Suprapubic skin (tissue), 3 donors: ENCODE measurements at regions not wholly inside any gene's neighbourhood (a gene's known extent, or its start where the extent isn't known, plus 50 kb on each side); places are given as distances from the start of the nearest gene placed in this dataset.
"Not testable (repeated sequence)": the region's sequence is repeated elsewhere in the genome, so short reads cannot be mapped to it uniquely, and the experiment has no call there.

Experiments used
- EP300 ChIP-seq: sonication (generic); formaldehyde crosslinking; IDR thresholded peaks from one replicate; pipeline ENCODE4 v1.6.1; 2017; ENCODE audit warnings: antibody characterized with exemption
- POLR2A ChIP-seq, 2 donors: fragments of 450-650 bp; IDR thresholded peaks; one replicate each; pipeline ENCODE4 v1.6.1; 2017; ENCODE audit warnings: antibody characterized with exemption in 2 of 2, mild to moderate bottlenecking in 2 of 2, moderate library complexity in 2 of 2
- TF ChIP-seq, protein P1 (sequence below), 2 donors: fragments of 200-600 bp in 1 of 2; fragments of 450-650 bp in 1 of 2; sonication (generic) in 1 of 2; IDR thresholded peaks; one replicate each; pipeline ENCODE4 v1.5.1; 2016 to 2019; ENCODE audit warnings: antibody characterized with exemption in 2 of 2, mild to moderate bottlenecking in 1 of 2, moderate library complexity in 1 of 2

DNA sequence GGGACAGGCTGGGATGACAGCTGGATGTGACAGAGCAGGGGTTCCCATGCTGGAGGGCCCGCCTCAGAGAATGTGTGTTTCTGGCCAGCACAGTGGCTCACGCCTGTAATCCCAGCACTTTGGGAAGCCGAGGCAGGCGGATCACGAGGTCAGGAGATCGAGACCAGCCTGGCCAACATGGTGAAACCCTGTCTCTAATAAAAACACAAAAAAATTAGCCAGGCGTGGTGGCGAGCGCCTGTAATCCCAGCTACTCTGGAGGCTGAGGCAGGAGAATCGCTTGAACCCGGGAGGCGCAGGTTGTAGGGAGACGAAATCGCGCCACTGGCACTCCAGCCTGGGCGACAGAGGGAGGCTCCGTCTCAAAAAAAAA is 93.7 kb downstream of the CRLF3 start:
- TF ChIP-seq, protein P1, sequence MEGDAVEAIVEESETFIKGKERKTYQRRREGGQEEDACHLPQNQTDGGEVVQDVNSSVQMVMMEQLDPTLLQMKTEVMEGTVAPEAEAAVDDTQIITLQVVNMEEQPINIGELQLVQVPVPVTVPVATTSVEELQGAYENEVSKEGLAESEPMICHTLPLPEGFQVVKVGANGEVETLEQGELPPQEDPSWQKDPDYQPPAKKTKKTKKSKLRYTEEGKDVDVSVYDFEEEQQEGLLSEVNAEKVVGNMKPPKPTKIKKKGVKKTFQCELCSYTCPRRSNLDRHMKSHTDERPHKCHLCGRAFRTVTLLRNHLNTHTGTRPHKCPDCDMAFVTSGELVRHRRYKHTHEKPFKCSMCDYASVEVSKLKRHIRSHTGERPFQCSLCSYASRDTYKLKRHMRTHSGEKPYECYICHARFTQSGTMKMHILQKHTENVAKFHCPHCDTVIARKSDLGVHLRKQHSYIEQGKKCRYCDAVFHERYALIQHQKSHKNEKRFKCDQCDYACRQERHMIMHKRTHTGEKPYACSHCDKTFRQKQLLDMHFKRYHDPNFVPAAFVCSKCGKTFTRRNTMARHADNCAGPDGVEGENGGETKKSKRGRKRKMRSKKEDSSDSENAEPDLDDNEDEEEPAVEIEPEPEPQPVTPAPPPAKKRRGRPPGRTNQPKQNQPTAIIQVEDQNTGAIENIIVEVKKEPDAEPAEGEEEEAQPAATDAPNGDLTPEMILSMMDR (IDR thresholded peaks at IDR 0.05): not testable (repeated sequence)
- not testable (repeated sequence) for TF ChIP-seq POLR2A (IDR thresholded peaks at IDR 0.05); EP300
